HG03060 (cell line): ENCODE measurements at regions not wholly inside any gene's neighbourhood (a gene's known extent, or its start where the extent isn't known, plus 50 kb on each side); places are given as distances from the start of the nearest gene placed in this dataset.
"Not testable (repeated sequence)": the region's sequence is repeated elsewhere in the genome, so short reads cannot be mapped to it uniquely, and the experiment has no call there.

Source experiments
- ATAC-seq: cut with Tn5 transposase; IDR thresholded peaks from one replicate; pipeline ENCODE4 v1.9.1; 2021; ENCODE audit warnings: low read depth, moderate number of reproducible peaks; ENCODE audit not compliant: unreplicated experiment

DNA sequence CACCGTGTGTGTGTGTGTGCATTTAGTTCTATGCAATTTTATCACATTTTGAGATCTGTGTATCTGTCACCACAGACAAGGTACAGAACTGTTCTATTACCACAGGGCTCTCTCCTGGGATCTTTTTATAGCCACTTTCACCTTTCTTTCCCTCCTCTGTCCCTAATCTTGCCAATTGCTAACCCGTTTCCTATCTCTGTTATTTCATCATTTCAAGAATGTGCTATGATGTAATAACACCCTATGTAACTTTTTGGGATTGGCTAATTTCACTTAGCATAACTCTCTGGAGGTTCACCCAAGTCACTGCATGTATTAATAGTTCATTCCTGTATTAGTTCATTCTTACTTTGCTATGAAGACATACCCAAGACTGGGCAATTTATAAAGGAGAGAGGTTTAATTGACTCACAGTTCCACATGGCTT lies 657.7 kb downstream of the QKI start:
- ATAC-seq: no peak

DNA sequence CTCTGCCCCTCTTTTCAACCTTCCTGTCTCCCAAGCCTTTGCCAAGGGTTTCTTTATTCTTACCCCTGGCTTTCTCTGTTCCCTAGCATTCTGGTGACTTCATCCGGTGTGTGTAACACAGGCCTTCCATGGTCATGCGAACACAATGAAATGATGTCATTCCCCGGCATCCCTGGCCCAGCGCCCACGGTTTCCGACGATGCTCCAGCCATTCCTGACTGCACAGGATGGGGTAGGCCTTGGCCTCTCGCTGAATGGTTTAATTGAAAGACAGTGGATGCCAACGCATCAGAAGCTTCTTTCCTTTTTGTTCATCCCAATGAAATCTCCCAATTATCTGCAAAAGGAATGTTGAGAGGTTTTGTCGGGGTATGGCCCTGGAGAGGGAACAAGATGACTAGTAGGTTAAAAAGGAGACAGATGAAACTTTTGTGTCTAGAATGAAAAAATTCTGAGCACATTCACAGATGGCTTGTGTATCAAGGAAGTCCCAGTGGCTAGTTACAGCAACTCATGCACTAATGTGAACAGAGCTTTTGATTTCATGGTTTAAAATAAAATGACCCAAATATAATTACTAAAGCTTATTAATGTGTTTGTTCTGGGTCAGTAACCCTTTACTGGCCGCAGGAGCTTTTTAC lies 655.0 kb downstream of the QKI start:
- ATAC-seq: no peak

DNA sequence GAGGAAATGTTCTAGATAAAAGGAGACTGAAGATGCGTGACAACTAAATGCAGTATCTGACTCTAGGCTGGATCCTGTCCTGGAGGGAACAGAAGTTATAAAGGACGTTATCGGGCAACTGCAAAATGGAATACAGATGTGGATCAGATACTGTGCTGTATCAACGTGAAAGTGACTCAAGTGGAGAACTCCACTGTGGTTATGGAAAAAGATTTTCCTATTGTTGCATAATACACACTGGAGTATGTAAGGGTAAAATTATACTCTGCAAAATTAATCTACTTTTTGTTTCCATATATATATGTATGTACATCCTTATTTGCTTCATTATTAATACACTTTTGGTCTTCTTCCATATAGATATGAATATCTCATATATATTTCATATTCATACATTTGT lies 654.0 kb downstream of the QKI start:
- ATAC-seq: no peak

DNA sequence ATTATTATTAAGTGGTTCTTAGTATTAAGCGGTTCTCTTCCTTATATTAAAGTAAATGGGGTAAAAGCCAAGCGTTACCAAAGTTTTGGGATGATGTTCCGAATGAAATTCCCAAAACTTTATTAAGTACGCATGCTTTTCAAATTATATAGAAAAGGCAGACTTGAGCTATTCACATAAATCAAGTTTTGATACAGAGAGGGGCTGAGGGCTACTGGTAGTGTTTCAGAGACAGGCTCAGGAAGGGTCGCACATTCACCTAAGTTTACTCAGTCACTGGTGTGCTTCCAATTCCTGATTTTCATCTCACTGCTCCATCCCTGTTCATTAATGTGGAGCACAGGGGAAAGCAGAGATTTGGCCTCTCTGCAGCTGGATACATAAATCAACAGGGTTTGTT lies 652.2 kb downstream of the QKI start:
- no peak for ATAC-seq

DNA sequence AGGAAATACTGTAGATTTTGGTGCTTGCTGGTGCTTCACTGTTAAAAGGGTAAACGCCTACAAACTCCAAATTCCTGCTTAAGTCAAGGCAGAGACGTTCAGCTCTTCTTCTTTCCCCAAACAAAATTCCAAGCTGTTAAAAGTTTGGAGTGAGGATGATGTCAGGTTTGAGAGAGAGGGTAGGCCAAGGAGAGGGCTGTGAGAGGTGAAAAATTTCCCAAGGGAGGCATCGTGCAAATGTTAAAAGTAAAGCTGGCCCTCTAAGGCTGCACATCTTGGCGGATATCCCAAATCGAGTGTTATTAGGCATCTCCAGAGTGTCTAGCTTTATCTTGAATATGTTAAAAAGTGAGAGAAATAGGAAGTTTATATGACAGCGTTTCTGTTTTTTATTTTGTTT lies 651.8 kb downstream of the QKI start:
- ATAC-seq: no peak

DNA sequence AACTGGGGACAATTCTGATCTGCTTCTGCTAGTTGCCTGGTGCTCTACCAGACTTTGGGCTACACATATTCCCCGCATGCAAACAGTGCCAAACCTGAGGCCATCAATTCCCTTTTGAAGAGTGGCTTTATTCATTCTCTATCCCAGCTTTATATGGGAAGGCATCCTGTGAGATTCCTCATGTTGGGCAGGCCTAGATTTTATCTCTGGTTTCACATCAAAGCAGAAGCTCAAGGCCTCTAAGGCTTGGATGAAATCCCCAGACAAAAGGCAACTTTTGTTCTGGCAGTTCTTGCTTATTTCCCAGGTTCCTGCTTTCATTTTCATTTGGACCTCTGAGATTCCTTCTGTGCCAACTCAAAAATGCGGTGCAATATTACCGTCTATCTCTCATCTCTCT lies 648.8 kb downstream of the QKI start:
- no peak for ATAC-seq

DNA sequence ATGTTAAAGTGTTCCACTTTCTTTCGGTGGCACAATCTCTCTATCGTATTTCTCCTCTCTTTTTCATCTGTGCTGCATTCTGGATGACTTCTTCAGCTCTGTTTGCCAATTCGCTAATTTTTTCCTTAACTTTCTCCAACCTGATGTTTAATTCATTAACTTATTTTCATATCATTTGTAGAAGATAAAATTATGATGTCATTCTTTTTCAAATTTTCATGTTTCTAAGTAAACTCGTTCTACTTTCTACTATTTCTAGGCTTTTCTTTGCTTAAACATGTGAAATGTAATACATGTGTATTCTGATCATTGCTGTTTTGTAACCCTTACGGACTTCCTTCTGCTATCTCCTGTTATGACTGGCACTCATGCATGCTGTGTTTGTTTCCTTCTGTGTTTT lies 648.4 kb downstream of the QKI start:
- ATAC-seq: no peak

DNA sequence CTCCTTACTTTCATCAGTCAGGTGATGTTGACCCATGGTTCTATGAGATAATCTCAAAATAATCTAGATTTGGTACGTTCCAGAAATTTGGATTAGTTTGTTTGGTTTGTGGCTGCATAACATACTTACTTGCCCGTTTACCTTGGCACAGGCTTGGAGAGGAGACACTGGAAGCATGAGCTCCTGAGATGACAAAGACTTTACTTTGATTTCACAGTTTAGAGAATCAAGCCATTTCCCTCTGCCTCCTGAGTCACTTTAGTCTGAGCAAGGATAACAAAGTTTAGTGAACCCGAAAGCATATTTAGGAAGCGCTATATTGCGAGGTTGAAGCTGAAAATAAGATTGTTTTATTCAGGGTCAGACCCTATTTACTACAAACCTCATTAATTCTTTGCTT lies 643.4 kb downstream of the QKI start:
- ATAC-seq: no peak

DNA sequence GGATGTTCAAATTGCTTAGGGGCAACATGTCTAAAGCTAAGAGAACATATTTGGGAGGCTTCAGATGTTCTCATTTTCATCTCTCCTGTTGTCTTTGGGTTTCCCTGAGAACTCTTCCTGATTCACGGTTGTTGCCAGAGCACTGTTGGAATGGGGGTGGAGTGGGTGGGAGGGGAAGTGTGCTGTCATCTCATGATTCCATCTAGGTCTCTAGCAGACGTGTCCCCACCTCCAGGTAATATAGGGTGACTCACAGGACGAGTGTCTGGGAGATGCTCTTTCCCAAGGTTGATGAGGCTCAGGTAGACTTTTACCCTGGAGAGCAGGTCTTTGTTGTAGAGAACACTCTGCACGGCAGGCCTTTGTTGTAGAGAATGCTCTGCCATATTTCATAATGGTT lies 636.9 kb downstream of the QKI start:
- ATAC-seq: no peak

DNA sequence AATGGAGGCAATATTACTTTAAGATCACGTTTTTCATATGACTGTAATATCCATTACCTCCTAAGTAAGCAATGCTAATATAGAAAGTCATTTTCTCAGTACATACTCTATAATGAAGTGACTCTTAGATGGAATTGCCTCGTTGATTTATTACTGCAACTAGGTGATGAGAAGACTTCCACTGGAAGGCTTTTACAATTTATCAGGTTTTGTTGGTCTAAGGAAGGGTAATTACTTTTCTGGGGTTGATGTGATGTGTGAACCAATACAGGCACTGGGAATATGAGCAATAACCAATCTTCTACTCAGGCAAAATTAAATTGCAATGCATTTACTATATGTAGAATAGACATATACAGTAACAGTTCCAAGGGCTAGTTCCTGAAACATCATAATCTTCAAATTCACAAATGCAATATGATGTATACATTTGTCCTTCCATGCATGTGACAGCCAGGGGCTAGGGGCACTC lies 635.0 kb downstream of the QKI start:
- ATAC-seq: no peak

DNA sequence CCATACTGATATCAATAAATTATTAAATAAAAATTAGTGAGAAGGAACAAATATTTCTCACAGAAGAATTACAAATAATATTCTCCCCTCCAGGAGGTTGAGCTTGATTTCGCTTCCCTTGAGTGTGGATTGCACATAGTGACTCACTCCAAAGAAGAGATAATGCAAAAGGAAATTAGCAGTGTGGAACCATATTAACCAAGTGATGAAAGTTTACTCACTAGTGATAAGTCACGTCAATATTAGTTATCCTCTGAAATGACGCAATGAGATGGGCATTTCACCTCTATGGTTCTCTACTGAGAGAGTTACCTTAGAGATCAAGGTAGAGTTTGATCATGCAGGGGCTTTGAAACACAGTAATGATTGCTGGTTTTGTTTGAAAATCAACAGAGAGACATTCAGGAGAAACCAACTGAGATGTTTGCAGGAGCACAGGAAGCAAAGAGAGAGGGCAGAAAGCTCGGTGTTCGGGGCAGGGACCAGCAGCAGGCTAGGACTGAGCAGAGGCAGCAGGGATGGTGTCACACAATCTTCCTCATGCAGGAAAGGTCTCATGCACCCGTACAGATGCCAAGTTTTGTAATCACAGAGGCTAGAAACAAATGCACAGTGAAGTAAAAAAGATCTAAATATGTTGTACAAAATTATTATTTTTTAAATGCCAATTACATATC lies 634.5 kb downstream of the QKI start:
- no peak for ATAC-seq

DNA sequence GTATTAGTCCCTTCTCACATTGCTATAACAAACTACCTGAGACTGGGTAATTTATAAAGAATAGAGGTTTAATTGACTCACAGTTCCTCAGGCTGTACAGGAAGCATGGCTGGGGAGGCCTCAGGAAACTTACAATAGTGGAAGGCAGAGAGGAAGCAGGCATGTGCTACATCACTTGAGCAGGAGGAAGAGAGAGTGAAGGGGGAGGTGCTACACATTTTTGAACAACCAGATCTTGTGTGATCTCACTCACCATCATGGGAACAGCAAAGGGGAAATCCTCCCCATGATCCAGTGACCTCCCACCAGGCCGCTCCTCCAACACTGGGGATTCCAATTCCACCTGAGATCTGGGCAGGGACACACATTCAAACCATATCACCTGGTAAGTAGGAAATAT lies 630.6 kb downstream of the QKI start:
- no peak for ATAC-seq

DNA sequence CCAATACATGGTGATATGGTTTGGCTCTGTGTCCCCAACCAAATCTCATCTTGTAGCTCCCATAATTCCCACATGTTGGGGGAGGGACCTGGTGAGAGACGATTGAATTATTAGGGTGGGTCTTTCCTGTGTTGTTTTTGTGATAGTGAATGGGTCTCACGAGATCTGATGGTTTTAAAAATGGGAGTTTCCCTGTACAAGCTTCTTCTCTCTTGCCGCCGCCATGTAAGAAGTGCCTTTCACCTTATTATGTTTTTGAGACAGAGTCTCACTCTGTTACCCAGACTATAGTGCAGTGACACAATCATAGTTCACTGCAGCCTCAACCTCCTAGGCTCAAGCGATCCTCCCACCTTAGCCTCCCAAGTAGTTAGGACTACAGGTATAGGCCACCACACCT lies 629.1 kb downstream of the QKI start:
- not testable (repeated sequence) for ATAC-seq

DNA sequence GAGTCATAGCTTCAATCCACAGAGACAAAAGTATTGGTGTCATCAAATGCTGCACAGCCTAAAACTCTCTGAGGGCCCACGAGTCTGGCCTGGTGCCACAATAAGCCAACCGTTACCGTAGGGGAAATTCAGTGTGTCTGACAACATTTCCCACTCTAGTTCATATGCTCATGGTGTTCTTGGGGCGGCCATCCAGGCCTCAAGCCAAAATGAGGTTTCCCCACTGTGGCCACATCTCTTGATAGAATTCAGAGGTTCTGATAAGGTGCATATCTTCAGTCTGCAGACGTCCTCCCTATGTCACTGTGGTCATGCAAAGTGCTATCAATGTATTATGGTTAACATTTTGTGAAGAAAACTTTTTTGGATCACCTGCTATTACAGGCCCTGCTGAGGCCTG lies 627.7 kb downstream of the QKI start:
- ATAC-seq: no peak

DNA sequence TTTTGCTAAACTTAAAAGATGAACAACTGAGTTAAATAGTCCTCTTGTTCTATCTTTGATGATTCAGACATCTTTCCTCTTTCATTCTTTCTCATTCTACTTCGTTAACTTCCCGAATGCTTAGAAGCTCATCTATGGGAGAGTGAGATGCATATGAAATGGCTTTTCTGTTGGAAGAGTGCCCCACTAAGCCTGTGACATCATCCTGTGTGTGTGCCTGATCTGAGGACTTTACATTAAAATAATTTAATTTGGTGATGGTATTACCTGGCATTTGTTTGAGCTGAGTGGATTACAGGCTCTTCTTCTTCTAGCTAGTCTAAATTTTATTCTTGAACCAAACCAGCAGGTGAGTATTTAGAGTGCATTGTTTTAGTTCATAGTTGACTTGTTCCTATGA lies 626.5 kb downstream of the QKI start:
- no peak for ATAC-seq

DNA sequence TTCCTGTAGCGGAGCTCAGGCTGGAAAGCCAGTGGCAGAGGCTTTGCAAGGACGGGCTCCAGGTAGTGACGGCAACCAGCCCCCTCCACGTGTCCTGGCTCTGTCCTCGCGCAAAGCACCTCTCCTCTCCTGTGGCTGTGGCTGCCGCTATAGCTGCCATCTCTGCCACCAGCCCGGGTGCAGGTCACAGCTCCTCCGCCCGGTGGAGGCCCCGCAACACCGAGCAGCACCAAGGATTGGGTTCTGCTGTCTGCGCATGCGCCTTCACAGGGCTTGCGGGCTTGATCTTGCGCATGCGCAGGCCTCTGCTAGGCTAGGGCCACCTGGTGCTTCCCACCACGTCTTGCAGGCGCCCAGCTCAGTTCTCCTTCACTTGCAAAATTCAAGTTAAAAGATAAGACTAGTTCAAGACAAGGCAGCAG lies 625.4 kb downstream of the QKI start:
- ATAC-seq: no peak

DNA sequence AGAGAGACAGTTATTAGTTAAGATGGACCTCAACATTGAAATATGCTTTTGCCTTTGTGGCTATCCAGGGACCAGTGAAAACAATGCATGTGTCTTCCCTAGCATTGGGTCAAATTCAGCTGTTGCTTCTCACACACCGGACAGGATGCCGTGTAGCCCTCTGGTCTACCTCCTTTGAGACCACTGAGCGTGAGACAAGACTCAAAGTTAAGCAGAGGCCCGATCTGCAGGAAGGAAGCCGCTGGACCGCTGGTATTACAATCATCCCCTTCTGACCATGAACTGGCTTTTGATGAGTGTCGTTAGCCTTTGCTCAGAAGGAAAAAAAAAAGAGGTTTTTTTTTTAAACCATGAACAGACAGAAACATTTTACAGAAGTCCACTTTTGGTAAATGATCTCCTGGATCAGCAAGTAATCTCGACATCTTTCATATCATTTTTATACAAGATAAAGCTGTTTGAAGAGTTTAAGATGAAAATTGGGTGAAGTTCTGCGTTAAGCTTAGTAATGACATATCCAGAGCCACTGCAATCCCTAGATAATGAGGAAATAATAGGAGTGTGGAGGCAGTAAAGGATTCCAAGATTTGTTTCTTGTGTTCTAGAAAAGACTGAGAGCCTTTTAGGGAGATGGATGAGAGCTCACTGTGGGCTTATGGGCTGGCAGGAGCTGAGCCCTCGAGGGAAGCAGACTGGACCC lies 622.8 kb downstream of the QKI start:
- ATAC-seq: no peak

DNA sequence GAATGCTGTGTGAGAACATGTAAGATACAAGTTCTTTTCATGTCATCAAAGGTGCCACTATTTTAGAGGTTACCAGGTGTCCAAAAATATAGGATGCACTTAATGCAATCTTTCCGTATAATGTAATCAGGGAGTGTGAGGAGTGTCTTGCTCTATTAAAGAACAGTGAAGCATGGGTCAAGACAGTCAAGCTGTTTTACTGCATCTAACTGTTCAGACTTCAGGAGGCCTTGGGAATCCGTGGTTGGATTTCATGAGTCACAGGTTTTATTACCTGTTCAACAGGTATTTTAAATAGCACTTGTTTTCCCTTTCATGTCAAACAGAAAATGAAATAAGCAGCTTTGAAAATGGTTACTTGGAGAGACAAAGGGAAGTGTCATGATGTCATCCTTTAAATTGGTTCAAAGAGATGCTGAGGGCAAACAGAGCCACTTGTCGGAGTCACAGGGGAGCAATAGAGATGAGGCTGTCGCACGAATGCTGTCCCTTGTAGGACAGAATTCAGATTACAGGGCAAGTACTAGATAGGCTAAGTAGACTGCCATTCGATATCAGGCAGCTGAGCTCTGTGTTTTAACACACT lies 621.5 kb downstream of the QKI start:
- no peak for ATAC-seq

DNA sequence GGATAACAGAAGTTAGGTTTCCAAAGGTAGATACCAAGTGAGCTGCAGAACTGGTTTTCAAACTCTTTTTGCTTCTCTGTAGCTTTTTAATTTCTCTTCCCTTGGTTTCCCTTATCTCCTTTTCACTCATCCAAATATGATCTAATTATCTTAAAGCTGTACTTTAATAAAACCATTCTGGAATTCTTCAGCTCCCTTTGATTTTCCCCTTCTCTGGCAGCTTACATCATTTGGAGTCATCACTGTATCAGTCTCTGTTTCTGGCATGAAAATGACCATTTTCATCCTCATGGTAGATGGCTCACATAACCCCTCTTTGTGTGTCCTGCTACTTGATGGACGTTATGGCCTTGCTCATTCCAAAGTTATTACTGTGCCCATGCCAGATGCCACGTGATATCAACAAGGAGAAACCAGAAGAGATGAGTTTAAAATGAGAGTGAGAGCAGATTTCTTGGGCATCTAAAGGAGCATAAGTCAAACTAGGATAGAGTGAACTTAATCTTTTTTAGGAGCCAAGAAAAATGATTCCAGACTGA lies 620.2 kb downstream of the QKI start:
- ATAC-seq: no peak

DNA sequence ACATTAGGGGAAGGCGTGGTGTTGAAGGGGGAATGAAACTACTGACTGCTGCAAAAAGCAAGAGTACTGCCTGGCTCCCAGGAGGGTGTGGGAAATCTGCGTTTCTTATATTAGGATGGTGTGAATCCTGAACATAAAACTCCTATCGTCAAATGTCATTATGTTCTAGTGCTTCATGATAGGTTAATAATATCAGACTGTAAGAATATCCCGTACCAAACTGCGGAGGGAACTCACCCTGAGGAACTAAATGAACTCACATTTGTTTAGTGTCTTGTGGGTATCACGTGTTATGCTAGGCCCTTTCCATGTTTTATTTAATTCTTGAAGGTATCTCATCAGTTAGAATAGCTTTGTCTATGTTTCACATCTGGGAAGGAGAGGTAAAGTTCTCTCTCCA lies 610.7 kb downstream of the QKI start:
- no peak for ATAC-seq

DNA sequence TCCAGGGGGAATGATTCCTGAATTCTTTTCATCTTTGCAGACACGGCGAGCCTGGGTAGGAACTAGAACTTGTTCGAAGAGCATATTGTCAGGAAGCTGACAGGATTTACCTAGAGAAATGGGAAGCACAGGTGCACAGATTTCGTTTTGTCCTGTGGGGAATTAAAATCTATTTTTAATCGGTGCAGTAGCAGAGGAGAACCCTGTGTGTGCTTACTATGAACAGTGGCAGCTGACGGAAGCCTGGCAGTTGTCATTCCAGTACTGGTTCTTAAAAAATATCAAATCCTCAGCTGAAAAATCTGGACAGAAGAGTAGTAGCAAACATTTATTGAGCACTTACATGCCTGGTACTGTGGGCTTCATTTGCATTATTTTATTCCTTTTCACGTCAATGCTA lies 609.0 kb downstream of the QKI start:
- no peak for ATAC-seq
